GM18907 (cell line): ENCODE measurements at regions not wholly inside any gene's neighbourhood (a gene's known extent, or its start where the extent isn't known, plus 50 kb on each side); places are given as distances from the start of the nearest gene placed in this dataset.

Experiments used
- ATAC-seq: cut with Tn5 transposase; IDR thresholded peaks from one replicate; pipeline ENCODE4 v1.9.1; 2021; ENCODE audit warnings: mild to moderate bottlenecking, moderate library complexity; ENCODE audit not compliant: unreplicated experiment

DNA sequence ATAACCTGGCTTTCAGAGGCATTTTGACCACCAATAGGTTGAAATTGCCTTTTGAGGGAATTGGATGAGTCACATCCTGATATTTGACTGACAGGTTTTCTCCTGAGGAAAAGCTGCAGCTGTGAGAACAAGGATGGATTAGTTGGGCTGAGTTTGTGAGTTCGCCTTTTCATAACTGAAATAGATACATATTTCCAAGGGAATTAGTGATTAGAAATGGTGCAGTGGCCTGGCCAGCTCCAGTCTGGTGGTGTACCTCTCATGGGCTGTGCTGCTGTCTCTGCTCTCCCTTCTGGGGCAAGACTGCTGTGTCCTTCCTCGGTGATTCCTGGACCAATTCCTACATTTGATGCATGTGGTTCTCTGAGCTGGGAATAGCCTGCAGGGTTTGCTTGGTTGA, 341.3 kb downstream of the TSN start:
- no peak for ATAC-seq

GRCh38 chr2:122098306-122098705, 342.9 kb downstream of the TSN start:
- ATAC-seq = no peak

- no peak for ATAC-seq
Measured at GRCh38 chr2:122100346-122100745, 344.9 kb downstream of the TSN start.

- ATAC-seq = no peak
Measured at GRCh38 chr2:122100756-122101155, 345.3 kb downstream of the TSN start.

- ATAC-seq = no peak
Measured at GRCh38 chr2:122101319-122101718, 345.9 kb downstream of the TSN start.

- ATAC-seq = no peak
Measured at GRCh38 chr2:122105171-122105876, 349.9 kb downstream of the TSN start.

DNA sequence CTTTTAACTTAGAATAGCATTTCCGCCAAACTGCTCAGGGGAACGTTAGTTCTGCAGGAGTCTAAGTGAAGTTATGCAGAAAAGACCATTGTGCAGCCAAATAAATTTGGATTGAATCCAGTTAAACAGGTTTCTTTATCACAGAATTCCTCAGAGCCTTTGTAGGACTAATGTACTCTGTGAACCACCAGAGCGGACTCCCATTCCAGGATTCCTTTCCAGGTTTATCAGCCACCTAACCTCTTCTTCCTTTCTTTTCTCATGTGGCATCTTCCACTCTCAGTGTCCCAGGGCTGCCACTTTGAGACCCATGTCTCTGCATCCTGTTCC, 350.4 kb downstream of the TSN start:
- ATAC-seq = no peak

DNA sequence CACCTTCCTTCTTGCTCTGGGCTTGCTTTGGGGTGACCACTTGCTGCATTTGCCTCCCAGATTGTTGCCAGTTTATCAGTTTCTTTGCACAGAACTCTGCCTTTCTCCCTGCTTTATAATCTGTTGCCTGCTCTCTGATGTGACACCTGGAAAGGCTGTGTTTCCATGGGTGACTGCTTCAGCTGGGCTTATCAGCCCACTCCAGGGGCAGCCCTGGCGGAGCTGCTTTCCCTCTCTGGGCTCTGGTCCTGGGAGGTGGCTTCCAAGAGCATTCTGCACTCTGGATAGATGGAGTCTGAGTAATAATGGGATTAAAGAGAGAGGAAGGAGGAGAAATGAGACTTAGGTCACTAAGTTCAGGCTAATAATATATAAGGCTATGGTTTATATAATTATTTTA, 352.7 kb downstream of the TSN start:
- ATAC-seq = no peak

- no peak for ATAC-seq
Measured at GRCh38 chr2:122112216-122113005, 357.0 kb downstream of the TSN start.

DNA sequence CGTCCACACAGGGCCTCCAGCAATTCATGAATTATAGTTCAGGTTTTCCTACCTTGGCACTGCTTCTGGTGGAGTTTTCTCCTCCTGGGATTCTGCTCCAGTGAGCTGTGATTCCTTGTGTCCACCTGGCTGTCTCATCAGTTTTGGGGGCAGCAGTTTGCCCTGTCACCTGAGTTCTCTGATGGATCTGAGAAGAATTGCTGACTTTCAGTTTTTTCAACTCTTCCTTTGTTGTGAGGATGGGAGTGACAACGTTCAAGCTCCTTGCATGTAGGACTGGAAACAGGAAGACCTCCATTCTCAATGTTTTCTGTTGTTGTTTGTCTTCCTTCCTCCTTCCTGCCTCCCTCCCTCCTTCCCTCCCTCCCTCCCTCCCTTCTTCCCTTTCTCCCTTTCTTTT, 359.0 kb downstream of the TSN start:
- ATAC-seq = no peak

DNA sequence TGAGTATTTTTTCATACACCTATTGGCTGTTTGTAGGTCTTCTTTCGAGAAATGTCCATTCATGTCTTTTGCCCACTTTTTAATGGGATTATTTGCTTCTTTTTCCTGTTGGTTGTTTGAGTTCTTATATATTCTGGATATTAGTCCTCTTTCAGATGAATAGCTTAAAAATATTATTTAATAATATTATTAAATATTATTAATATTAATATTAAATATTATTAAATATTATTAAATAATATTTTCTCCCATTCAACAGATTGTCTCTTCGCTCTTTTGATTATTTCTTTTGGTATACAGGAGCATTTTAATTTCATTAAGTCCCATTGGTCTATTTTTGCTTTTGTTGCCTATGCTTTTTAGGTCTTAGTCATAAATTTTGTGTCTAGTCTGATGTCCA, 361.9 kb downstream of the TSN start:
- no peak for ATAC-seq

- no peak for ATAC-seq
Measured at GRCh38 chr2:122129399-122129798, 373.9 kb downstream of the TSN start.

- ATAC-seq = no peak
Measured at GRCh38 chr2:122132147-122132691, 376.8 kb downstream of the TSN start.

DNA sequence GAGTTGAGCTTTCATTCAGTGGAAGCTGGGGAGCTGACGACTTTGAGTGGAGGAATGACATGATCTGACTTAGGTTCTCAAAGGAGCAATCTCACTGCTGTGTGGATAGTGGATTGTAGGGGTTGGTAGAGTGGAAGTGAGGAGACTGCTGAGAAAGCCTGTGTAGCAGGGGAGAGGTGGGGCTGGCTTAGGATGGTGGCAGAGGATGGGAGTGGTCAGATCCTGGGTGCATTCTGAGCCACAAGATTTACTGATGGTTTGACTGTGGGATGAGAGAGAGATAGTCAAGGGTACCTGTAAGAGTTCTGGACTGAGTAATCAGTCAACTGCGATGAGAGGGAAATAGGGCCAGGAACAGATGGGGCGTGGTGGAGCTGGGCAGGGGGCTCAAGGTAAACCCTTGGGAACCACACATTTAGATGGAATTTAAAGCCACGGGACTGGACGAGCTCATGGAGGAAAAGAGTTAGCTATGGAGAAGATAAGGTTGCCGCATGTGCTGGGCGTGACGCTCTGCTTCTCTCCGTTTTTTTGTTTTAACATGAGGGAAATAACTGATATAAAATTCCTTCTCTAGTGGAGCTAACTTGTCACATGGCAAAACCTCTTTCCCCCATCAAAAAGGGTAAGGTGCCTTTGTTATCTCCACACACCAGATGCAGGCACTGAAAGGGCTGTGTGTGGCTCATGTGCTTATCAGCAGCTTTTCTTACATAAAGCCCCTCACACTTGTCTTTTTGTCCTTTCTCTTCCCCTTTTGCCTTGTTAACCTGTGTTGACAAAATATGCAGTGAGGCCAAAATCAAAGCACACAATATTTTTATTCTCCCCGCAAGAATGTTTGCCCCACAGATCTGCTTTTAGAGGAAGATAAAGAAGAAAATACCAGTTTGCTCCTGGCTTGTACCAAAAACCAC, 379.8 kb downstream of the TSN start:
- no peak for ATAC-seq

- ATAC-seq = peak; percentile 74
Measured at GRCh38 chr2:122136056-122136455, 380.6 kb downstream of the TSN start.

DNA sequence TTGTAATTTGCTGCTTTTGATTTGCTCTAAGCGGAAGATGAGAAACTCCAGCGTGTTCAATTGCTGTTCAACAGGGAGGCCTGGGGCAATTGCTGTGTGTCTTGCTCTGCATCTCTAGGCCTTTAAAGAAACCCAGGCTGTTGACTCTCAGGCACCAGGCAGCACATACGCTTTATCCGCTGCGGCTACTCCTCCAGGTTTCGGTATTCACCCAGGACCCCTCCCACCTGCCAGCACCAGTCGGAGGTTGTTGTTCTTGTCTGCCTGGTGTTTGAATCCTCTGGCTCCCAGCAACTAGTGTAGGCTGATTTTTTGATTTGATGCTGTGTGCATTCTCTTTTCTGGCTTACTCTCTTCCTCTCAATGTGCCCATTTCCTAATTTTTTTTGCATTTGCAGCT, 383.1 kb downstream of the TSN start:
- no peak for ATAC-seq

GRCh38 chr2:122139739-122140420, 384.4 kb downstream of the TSN start:
- ATAC-seq = no peak

DNA sequence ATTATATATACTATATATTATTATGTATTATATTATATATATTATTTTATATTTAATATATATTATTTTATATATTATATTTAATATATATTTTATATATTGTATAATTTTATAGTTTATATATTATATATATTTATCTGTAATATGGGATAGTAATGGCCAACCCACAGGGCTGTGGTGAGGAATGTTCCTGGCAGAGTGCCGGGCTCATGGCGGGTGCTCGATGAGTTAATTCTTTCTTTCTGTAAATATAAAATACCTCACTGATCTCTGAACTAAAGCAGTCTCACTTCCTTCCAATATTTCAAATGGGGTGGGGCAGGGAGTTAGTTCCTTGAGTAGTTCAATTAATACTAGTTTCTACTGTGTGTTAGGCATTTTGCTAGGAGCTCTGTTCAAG, 389.4 kb downstream of the TSN start:
- no peak for ATAC-seq

DNA sequence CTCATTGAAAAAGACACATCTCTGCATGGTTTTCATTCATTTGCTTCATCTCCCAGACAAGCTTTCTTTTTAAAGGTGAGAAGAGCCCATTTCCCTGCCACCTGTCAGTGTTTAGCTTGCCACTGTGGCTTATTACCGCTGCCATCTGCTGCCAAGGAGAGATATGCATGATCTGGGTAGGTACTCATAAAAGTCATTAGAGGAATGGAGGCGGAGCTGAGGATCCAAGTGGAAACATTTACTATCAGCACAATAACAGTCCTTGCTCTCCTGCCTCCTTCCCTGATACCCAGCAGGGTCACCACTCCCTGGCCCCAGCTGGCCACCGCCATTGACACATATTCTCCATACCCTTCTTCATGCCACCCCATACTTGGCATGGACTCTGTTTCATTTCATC, 390.4 kb downstream of the TSN start:
- ATAC-seq = no peak

GRCh38 chr2:122148128-122148767, 392.8 kb downstream of the TSN start:
- ATAC-seq = no peak
